Head of caudate nucleus (tissue), 42 donors: ENCODE measurements at regions not wholly inside any gene's neighbourhood (a gene's known extent, or its start where the extent isn't known, plus 50 kb on each side); places are given as distances from the start of the nearest gene placed in this dataset.
A peak's percentile ranks its signal among the peaks of the same experiment; 100 is the strongest.
"Not testable (repeated sequence)": the region's sequence is repeated elsewhere in the genome, so short reads cannot be mapped to it uniquely, and the experiment has no call there.

Experiments
- DNase-seq, 42 donors: peaks; one replicate each; pipeline versions ENCODE4 v3.0.0 to v3.0.0-alpha.2; 2020 to 2021; ENCODE audit warnings: mixed read lengths in 7 of 42
- intact Hi-C: fragments of 100-400 bp; cut with DNase I; formaldehyde crosslinking; loops from one replicate; pipeline ENCODE4 v1.15.0; 2022

DNA sequence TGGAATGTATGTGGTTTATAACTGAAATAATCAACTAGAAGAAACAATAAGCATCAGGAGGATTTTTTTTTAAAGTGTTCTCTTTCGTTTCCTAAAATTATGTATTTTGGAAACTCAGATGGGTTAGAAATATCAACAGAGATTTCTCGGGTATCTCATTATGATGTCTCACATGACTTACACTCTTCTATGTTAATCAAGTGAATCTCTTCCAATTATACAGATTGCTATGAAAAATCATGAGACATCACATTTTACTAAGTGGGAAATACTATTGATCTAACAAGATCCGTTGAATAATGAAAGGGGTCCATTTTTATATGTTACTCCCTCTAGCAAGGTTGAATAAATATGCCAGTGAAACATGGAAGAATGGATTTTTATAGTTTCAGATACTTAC lies 54.7 kb upstream of the NRIP1 start:
- DNase-seq: no peak
- intact Hi-C loops: no loop called here

DNA sequence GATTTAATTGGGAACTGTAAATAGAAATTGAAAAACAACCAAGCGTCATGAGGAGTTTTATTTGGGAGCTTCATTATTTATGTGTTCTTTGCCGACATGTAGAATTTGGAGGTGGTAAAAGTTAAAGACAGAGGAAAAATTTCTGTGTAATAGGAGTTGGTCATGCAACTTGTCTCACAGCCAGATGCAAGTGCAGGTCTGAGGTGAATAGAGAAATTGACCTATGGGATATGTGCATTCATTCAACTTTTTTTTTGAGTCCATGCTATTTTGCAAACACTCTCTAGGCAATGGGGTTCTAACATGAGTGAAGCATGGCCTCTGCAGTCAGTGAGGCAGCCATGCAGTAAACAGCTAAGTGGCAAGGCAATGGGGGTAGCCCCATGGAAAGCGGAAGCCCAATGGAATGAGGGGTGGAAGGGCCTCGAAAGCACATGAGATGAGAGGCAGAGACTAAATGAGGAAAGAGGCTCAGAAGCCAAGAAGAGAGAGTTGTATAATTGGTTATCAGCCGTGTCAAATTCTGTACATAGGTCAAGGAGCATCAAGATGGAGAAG lies 56.4 kb upstream of the NRIP1 start:
- peak in 1 of 42 donors; percentile 34 for DNase-seq
- intact Hi-C loops: no loop called here

DNA sequence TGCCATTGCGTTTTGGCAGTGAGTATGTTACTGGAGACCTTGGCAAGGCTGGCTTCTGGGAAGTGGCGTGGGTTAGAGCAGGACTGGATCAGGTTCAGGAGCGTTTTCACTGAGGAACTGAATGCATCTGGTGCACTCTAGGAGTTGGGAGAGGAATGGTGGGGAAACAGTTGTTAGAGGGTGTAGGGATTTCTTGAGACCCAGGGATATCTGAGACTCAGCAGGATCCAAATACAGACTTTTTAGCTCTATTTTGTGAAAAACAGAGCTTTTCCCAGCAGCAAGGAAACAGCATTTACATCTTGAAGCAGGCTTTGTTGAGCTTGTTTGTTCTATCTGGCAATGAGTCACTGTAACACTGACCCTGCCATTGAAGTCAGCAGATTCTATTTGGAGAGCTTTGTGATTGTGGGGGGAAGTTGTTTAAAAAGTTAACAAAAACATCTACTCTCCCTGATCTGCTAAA lies 56.9 kb upstream of the NRIP1 start:
- peak in 19 of 42 donors; percentile 2 to 71 (median 24) for DNase-seq
- intact Hi-C loops: no loop called here

DNA sequence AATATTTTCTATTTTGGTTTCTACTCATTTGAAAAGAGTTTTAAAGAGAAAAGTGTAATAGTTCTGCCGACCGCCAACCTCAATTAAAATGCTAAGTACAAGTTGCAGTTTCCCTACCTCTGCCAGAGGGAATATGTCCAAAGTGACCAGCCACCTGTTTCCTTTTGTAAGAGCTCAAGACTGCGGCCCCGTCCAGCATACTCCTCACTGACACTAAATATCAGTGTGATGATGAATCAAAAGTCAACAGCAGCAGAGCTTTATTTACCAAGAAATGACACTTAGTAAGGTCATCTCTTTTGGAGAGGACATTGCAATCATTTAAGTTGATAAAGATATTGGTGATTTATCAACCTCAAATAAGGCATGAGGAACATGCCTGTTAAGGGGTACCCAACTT lies 57.4 kb upstream of the NRIP1 start:
- intact Hi-C loops: no loop called here
- peak in 2 of 42 donors; percentile 18 to 39 for DNase-seq

DNA sequence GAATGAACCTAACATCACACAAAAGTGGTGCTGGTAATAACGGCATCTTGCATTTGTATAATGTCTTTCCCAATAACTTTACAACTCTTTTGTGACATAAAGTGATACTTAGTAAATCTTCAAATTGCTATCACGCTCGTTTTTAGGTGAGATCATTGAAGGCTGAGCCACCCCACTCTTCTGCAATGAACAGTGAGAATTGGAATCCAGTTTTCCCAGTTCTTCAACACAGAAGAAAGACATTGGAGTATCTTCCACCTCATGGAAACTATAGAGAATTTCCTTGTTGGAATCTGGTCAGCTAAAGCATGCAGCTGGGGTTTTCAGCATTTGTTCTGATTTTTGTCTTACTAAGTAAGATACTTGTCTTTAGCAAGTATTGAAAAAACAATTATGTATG lies 59.9 kb upstream of the NRIP1 start:
- DNase-seq: no peak
- intact Hi-C loops: no loop called here

DNA sequence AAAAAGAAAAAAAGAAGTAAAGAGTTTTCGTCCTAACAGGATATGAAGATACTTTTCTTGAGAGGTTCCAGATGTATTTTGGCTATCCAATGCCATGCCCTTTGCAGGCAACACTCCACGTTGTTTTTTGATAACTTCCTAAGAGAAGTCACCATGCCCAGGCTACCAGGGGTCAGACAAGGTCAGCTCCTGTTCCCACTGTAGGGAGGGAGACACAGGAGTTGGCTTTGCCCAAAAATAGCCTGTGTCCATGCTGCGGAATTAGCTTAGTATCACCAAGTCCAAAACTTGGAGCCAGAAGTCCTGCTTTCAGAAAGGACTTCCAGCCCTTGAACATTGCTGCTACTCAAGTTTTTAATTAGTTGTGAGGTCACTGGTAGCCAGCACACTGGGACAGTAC lies 62.1 kb upstream of the NRIP1 start:
- no peak for DNase-seq
- intact Hi-C loops: no loop called here

DNA sequence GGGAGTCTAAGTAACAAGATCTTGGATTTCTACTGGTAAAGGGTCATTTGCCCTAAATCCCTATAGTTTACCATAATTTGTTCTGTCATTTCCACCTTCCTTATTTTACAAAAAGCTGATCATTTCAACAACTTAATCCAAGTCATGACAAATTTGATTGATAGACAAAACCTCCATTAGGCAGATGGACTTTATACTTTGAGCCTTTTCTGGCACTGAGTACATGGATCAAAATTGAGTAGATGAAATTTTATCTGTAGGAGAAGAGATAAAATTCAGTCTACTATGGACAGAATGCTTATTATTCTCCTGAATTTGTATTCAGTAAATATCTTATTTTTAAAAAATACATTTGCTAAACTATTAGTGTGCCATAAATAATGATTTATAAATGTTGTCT lies 62.6 kb upstream of the NRIP1 start:
- DNase-seq: no peak
- intact Hi-C loops: no loop called here

DNA sequence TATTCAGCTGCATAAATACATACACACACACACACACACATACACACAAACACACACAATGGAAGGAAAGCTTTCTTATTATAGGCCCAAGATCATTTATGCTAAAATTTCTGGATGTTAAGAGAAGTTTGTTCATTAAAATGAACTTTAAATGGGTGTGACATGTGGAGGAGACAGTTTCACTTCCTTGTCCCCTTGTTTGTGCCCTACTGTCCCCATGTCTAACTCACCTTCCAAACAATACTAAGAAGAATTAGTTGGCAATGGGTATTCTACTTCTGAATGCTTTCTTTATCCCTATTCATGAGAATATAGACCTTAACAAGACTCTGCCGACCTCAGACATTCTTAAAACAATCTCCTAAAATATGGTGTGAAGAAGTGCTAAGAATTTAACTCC lies 63.5 kb upstream of the NRIP1 start:
- no peak for DNase-seq
- intact Hi-C loops: no loop called here

DNA sequence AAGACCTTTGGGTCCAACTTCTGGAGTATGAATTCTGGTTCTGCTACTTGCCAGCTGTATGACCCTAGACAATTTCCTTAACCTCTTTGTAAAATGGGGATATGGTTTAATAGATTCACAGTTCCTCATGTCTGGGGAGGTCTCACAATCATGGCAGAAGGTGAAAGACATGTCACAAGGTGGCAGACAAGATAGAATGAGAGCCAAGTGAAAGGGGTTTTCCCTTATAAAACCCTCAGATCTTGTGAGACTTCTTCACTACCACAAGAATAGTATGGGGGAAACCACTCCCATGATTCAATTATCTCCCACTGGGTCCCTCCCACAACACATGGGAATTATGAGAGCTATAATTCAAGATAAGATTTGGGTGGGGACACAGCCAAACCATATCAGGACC lies 63.9 kb upstream of the NRIP1 start:
- DNase-seq, intact Hi-C loops: not testable (repeated sequence)

DNA sequence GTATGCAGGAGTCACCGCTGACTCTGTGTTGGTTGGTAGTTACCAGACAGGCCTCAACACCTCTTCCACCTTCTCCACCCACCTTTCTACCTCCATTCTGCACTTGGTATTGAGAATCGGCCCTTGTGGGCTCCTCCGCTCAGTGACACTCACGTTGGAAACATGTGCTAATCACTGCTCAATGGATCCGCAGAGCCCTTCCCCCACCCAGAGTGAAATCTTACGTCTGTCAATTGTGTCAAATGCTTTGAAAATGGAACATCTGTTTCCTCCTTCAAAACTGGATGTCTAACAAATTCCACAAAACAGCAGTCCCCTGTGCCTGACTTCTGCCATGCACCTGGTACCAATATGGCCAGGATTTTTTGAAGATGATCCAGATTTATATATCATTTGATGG lies 65.5 kb upstream of the NRIP1 start:
- intact Hi-C loops: no loop called here

DNA sequence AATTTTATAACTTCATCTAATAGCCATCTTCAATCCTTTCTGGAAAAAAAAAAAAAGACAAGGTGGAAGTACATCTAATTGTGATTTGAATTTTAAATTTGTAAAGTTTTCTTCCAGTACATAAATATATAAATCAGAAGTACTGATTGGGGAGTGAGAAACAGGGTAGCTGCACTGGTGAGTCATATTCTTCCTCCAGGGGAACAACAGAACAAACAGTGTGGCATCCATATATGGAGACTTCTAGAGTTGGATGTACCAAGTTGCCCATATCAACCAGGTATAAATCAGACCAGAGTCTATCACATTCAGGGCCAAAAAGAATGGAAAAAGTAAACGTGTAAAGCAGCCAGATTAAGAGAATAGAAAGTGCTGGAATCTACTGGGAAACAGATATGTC lies 66.0 kb upstream of the NRIP1 start:
- DNase-seq: no peak
- intact Hi-C loops: no loop called here

More for the DNA sequence above, 65.5 kb upstream of the NRIP1 start:
- DNase-seq: no peak

DNA sequence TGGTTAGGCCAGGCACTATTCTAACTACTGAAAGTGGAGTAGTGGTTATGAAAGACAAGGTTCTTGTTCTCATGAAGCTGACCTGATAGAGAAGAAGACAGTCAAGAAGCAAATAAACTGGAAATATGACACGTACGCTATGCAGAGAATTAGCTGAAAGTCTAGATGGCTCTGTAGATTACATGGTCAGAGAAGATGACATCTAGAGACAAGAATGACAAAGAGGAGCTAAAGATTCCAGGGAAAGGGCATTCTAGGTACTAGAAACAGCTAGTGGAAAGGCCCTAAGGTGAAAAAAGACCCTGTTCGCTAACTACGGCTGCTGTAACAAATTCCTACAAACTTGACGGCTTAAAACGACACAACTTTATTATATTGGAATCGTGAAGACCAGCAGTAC lies 68.0 kb upstream of the NRIP1 start:
- intact Hi-C loops: no loop called here
- no peak for DNase-seq

DNA sequence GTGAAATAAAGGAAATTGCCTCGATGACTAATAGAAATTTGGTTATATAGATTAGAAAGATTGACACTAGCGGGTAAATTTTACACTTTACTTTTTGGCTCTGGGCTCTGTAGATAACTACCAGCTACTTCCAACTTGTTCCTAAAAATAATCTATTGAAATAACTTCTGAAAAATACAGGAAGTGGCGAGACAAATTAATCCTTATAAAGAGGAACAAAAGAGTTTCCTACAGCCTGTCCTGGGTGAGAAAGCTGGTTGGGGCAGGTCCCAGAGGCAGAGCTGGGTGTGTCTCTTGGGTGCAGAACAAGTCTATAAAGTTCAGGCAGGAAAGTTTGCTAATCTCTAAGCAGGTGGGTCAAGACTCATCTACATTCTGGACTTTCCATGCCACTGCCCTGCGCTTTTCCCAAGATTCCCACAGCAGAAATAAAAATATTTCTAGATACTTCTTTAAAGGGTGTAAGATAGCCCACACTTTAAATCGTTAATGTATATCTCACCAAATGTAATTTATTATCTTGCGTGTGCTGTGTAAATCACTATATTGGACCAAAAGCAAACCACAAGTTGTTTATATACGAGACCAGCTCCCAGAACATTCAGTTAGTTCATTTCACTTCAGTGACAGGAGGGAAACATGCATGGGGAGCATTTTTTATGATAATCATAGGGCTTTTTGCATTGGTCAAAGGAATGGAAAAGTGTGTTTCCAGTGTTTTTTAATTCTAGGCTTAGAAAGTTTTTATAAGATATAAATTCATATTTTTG lies 70.1 kb upstream of the NRIP1 start:
- no peak for DNase-seq
- intact Hi-C loops: no loop called here

DNA sequence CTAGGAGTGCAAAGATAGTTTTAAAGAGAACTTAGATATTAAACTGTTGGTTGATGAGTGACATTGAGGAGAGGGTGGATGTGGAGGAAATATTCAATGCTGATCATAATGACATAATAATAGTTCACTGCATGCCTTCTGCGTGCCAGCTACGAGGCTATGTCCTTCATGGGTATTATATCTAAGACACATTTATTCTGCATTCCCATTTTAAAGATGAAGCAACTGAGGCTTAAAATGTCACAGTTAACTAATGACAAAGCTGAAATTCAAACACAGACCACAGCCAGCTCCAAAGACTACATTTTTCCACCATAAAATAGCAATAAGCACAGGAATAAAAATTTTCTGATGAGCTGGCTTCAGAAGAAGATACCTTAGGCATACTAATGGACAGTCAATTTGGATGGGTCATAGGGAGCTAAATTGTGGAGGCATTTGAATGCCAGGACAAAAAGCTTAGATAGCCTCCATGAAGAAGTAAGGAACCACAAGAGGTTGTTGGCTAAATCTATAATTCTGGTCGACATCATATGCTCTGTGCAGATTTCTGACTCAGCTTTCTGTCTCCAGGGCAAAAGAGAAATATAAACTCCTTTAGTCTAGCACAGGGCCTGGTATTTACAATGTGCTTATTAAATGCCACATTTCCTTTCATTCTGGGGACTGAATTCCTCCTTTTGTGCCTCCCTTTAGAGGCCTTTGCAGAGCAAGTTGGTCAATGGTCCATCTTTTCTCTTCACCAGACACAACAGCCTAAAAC lies 71.2 kb upstream of the NRIP1 start:
- intact Hi-C loops: no loop called here
- no peak for DNase-seq

DNA sequence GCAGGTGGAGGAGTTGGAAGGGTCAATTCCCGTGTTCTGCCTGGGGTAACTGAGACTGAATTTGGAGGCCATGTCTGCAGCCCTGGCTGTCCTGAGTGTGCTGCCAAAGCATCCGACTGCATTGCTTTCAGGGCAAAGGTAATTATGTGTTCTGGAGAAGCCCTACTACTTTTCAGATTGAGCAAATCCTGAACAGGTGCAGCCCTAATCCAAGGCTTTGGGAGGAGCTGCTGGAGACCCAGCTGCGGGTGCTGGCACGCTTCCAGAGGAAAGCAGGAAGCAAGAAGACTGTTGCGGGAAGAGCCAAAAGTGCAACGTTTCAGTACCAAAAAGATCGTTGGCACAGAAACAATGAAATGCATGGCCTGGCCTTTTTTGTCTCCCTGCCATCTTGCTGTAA lies 73.7 kb upstream of the NRIP1 start:
- intact Hi-C loops: no loop called here

DNA sequence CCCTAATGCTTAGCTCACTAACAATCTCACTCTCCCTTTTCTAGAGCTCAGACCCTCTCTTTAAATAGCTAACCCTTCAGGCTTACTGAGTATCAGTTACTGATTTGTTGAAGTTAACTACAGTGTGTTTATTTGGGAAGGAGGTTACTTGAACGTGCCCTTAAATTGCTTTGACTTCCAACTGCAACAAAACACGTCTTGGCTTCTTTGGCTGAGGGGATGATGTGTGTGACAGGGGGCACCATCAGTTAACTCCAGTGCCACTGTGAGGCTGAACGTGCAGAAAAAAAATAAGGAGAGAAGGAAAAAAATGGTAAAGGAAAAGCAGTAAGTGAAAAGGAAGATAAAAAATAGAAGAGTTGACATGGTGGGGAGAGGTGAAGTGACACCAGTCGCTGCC lies 75.1 kb upstream of the NRIP1 start:
- intact Hi-C loops: no loop called here

More for the DNA sequence above, 73.7 kb upstream of the NRIP1 start:
- peak in 11 of 42 donors; percentile 2 to 49 (median 20) for DNase-seq

DNA sequence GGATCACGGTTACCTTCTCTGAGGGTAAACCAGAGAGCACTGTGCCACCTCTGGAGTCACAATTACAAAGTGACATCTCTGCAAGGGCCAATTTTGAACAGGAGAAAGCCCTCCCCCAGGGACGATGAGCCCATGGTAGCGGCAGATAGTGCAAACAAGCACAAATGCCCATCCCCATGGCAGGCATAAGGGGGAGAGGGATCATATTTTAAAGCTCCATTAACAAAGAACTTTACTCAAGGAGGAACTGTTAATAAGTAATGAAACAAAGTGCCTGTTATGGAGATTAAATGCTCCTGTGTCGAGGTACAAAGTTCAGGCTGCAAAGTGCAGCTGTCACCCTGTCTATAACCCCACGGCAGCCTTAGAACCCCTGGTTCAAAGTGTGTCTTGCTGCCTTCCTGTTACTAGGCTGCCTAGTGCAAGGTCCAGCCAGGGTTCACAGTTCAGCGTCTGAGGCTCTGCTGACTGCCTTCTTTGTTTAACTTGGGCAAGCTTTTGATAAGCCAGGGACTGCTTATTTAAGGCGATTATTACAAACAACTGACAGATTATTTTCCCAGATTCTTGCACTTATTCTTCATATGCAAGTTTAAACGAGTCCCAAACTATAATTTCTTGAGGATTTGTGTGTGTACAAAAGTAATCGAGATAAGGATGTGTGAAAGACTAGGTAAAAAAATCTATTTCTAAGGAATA lies 75.7 kb upstream of the NRIP1 start:
- intact Hi-C loops: no loop called here
- peak in 1 of 42 donors; percentile 11 for DNase-seq

More for the DNA sequence above, 75.1 kb upstream of the NRIP1 start:
- DNase-seq: no peak

DNA sequence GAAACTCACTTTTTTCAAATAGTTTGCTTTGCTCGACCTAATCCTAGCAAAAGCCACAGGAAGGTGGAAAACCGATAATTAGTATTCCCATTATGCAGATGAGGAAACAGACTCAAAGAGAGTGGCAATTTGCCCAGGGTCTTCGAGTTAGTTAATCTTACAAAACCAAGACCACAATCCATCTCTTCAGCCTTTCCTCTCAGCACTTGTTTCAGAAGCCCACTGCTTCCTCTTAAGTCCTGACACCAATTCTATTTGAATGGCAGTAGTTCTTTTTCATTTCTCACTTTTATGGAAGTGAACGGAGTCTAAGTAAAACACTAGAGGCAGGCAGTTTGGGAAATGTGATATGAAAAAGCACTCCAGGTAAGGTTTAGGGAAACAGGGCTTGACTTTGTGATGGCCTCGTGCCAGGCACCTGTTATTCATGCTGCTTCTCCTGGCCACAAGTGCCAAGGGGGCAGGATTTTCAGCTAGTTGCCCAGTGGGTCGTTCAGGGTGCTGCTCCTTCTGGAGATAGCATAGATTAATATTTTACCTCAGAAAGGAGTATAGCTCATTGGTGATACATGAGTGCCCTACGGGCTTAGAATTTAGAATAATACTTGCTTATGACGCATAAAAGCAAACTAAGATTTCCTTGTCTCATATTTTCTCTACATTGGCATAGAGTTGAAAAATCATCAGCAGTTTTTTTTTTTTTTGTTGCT lies 76.6 kb upstream of the NRIP1 start:
- no peak for DNase-seq
- intact Hi-C loops: no loop called here

DNA sequence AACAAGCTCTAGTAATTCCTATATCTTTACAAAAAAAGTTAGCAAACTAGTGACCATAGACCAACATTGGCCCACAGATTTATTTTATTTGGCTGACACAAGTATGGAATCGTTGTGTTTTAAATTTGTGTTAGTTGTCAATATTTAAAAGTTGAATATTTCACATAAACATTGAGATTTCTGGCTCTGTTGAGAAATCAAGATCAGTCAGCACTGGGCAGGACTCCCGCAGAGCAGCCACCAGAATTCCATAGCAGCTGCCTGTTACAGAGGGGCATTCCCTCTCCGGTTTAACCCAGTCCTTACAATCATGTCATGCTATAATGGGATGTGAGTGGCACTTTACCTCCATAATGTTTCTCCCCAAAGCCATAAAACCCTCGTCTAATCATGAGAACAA lies 79.2 kb upstream of the NRIP1 start:
- intact Hi-C loops: no loop called here

More for the DNA sequence above, 79.2 kb upstream of the NRIP1 start:
- no peak for DNase-seq
